ENCODE measurements at regions not wholly inside any gene's neighbourhood (a gene's known extent, or its start where the extent isn't known, plus 50 kb on each side); places are given as distances from the start of the nearest gene placed in this dataset.
"Not testable (repeated sequence)": the region's sequence is repeated elsewhere in the genome, so short reads cannot be mapped to it uniquely, and the experiment has no call there.

GRCh38 chr1:19550437-19550836 is 65.1 kb upstream of the CAPZB start:
- not testable (repeated sequence) for TF ChIP-seq CTCF (IDR thresholded peaks at IDR 0.05); EZH2 (IDR thresholded peaks at IDR 0.05; ENCODE audit: borderline replicate concordance, insufficient read depth, low read depth, low read length, poor library complexity, severe bottlenecking)

All from B cell (primary cell).